ENCODE measurements at regions not wholly inside any gene's neighbourhood (a gene's known extent, or its start where the extent isn't known, plus 50 kb on each side); places are given as distances from the start of the nearest gene placed in this dataset.

GRCh38 chr1:50266509-50266908, 156.7 kb downstream of the DMRTA2 start:
- TF ChIP-seq ARNTL (CRISPR knock-in tag; IDR thresholded peaks at IDR 0.05; ENCODE audit: borderline replicate concordance, low read depth) (no peak), PPARA (CRISPR knock-in tag; IDR thresholded peaks at IDR 0.05; ENCODE audit: borderline replicate concordance) (no peak), BACH2 (CRISPR knock-in tag; IDR thresholded peaks at IDR 0.05; ENCODE audit: borderline replicate concordance) (no peak), ZFP3 (CRISPR knock-in tag; IDR thresholded peaks at IDR 0.05) (no peak), OSR1 (CRISPR knock-in tag; IDR thresholded peaks at IDR 0.05) (no peak), ZNF8 (CRISPR knock-in tag; IDR thresholded peaks at IDR 0.05) (no peak; the same call in 1 of the 2 replicates), TCF4 (CRISPR knock-in tag; IDR thresholded peaks at IDR 0.05; ENCODE audit: borderline replicate concordance) (no peak), CSDC2 (CRISPR knock-in tag; IDR thresholded peaks at IDR 0.05) (no peak), ZNF565 (CRISPR knock-in tag; conservative IDR thresholded peaks at IDR 0.05; ENCODE audit: low read depth) (no peak), ISL1 (CRISPR knock-in tag; IDR thresholded peaks at IDR 0.05) (peak; percentile 54), POU6F1 (CRISPR knock-in tag; IDR thresholded peaks at IDR 0.05; ENCODE audit: borderline replicate concordance, low read depth) (no peak)
